ENCODE measurements at regions not wholly inside any gene's neighbourhood (a gene's known extent, or its start where the extent isn't known, plus 50 kb on each side); places are given as distances from the start of the nearest gene placed in this dataset.

- Histone ChIP-seq H3K9me3 (peaks cover 0 to 5% (median 0%) of the 10 kb centered on the region in 8 donors), H3K27ac (no peak overlapping the region), H3K36me3 (no peaks in the 10 kb centered on the region), H3K27me3 (replicated peaks in 1 of 7) (no peaks in the 10 kb centered on the region), H3K4me1 (no peaks in the 10 kb centered on the region), H3K4me3 (no peak overlapping the region)
- WGBS, 5 donors, result 71 to 84% (median 72%) methylated on average over 3 of the region's 3 CpGs
- intact Hi-C loops (cut with DNase I; ENCODE audit: low total_unique reads), result no loop called here
- DNase-seq, result no peak
- TF ChIP-seq POLR2A (IDR thresholded peaks at IDR 0.05), result no peak
These were observed 949.7 kb upstream of the EEF2KMT start for GRCh38 chr16:6047325-6047724.

DNA sequence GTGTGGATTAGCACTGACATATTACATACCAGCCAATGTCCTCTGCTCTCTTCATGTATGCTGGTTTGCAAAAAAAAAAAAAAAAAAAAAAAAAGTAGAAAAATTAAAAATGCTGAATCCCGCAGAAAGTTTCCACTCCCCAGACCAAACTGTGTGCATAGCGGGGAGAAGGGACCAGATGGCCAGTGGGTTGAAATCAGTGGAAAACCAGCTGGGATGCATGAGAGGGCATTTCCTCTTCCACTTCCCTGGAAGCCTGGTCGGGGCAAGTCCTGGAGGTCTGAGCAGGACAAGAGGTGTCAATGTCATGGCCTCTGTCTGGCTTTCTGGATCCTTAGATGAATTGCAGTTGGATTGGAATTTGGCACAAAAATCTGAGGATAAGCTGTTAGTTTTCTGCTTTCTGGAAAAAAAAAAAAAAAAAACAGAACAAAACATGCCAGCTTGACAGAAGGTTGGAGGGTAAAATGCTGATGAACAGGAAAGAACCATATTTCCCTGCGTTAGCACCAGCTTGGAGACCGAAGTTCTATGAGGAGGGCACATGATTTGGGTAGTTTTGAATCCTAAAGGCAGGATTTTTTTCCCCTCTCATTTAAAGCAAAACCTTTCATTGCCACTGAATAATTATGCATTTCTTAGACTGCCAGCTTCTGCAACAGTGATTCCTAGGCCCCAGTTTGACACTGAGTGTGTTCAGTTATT, 941.5 kb upstream of the EEF2KMT start:
- H3K4me3 ChIP-seq, result no peak overlapping the region
- peaks cover 0 to 16% (median 0%) of the 10 kb centered on the region in 8 donors for H3K9me3 ChIP-seq
- no peak for TF ChIP-seq POLR2A (IDR thresholded peaks at IDR 0.05)
- TF ChIP-seq POLR2AphosphoS5 (IDR thresholded peaks at IDR 0.05), result no peak
- TF ChIP-seq, protein P1, sequence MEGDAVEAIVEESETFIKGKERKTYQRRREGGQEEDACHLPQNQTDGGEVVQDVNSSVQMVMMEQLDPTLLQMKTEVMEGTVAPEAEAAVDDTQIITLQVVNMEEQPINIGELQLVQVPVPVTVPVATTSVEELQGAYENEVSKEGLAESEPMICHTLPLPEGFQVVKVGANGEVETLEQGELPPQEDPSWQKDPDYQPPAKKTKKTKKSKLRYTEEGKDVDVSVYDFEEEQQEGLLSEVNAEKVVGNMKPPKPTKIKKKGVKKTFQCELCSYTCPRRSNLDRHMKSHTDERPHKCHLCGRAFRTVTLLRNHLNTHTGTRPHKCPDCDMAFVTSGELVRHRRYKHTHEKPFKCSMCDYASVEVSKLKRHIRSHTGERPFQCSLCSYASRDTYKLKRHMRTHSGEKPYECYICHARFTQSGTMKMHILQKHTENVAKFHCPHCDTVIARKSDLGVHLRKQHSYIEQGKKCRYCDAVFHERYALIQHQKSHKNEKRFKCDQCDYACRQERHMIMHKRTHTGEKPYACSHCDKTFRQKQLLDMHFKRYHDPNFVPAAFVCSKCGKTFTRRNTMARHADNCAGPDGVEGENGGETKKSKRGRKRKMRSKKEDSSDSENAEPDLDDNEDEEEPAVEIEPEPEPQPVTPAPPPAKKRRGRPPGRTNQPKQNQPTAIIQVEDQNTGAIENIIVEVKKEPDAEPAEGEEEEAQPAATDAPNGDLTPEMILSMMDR (IDR thresholded peaks at IDR 0.05 in 8 of 11, conservative IDR thresholded peaks at IDR 0.05 in 3 of 11), result no peak
- H3K27me3 ChIP-seq (replicated peaks in 1 of 7), result no peaks in the 10 kb centered on the region
- no peak for DNase-seq
- intact Hi-C loops (cut with DNase I; ENCODE audit: low total_unique reads), result no loop called here
- WGBS, 5 donors, result 51 to 74% (median 68%) methylated on average over 5 of the region's 5 CpGs
- no peaks in the 10 kb centered on the region for H3K4me1 ChIP-seq
- no peaks in the 10 kb centered on the region for H3K36me3 ChIP-seq
- no peak overlapping the region for H3K27ac ChIP-seq

GRCh38 chr16:6035161-6035560, 937.6 kb upstream of the EEF2KMT start:
- no peak for TF ChIP-seq POLR2AphosphoS5 (IDR thresholded peaks at IDR 0.05)
- TF ChIP-seq, protein P1 (IDR thresholded peaks at IDR 0.05 in 8 of 11, conservative IDR thresholded peaks at IDR 0.05 in 3 of 11), result no peak
- no peak for TF ChIP-seq POLR2A (IDR thresholded peaks at IDR 0.05)
- Histone ChIP-seq H3K27ac (no peak overlapping the region), H3K9me3 (peaks cover 0 to 13% (median 0%) of the 10 kb centered on the region in 8 donors), H3K4me3 (no peak overlapping the region), H3K27me3 (replicated peaks in 1 of 7) (no peaks in the 10 kb centered on the region), H3K4me1 (no peaks in the 10 kb centered on the region), H3K36me3 (no peaks in the 10 kb centered on the region)
- 48 to 74% (median 62%) methylated on average over 6 of the region's 6 CpGs for WGBS, 5 donors
- DNase-seq, result no peak
- intact Hi-C loops (cut with DNase I; ENCODE audit: low total_unique reads), result no loop called here

- TF ChIP-seq POLR2A (IDR thresholded peaks at IDR 0.05) (no peak), POLR2AphosphoS5 (IDR thresholded peaks at IDR 0.05) (no peak)
- TF ChIP-seq, protein P1 (IDR thresholded peaks at IDR 0.05 in 8 of 11, conservative IDR thresholded peaks at IDR 0.05 in 3 of 11), result no peak
- Histone ChIP-seq H3K36me3 (no peaks in the 10 kb centered on the region), H3K9me3 (peaks cover 0 to 12% (median 0%) of the 10 kb centered on the region in 8 donors), H3K4me3 (no peak overlapping the region), H3K27ac (no peak overlapping the region), H3K4me1 (no peaks in the 10 kb centered on the region), H3K27me3 (replicated peaks in 1 of 7) (no peaks in the 10 kb centered on the region)
- no peak for DNase-seq
- intact Hi-C loops (cut with DNase I; ENCODE audit: low total_unique reads), result no loop called here
- 85 to 92% (median 90%) methylated on average over 4 of the region's 4 CpGs for WGBS, 5 donors
These were observed 936.9 kb upstream of the EEF2KMT start for GRCh38 chr16:6034511-6034910.
